Activated CD4-positive, CD25-positive, alpha-beta regulatory T cell treated with anti-CD3 and anti-CD28 coated beads, Interleukin-2, amount 50 U/mL, for 72 hours (primary cell): ENCODE measurements at regions not wholly inside any gene's neighbourhood (a gene's known extent, or its start where the extent isn't known, plus 50 kb on each side); places are given as distances from the start of the nearest gene placed in this dataset.
"Not testable (repeated sequence)": the region's sequence is repeated elsewhere in the genome, so short reads cannot be mapped to it uniquely, and the experiment has no call there.

ENCODE experiments used
- DNase-seq: peaks from one replicate; pipeline ENCODE4 v3.0.0; 2021

DNA sequence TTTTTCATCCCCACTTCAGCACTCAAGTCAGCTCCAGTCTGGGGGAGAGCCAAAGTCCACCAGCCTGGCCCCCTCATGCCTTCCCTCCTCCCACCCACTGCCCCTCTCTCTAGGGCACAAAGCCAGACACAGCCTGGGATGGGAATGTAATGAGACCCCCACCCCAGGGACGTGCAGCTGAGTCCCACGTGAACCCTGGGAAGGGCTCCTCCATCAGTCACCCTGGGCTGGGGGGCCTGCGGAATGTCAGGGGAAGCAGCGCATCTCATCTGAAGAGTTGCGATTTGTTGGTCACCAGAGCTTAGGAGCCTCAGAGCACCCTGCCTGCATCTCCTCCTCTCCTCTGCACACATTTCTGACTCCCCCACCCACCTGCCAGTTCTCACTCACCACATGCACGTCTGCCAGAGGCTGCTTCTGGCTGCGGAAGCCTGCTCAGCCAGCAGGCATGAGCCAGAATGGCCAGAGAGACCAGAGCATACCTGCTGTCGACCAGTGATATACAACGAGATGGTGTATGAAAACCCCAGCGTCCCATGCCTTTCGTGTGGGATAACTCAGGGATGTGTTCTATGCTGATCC is 167.1 kb upstream of the TOP1 start:
- DNase-seq = no peak

DNA sequence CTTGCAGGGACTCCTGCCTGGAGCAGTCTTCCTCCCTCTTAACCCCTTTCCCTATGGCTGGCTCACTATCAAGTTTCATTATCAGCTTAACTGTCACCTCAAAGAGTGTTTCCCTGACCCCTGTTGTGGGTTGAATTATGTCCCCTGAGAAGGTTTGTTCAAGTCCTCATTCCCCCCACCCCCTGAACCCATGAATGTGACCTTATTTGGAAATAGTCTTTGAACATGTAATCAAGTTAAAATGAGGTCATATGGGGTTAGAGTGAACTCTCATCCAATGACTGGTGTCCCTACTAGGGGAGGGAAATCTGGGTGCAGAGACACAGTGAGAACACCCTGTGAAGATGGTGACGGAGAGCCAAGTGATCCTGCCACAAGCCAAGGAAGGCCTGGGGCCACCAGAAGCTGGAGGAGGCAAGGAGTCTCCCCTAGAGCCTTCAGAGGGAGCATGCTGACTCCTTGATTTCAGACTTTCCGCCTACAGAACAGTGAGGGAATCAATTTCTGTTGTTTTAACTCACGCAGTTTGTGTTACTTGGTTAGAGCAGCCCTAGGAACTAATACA is 165.2 kb upstream of the TOP1 start:
- DNase-seq = no peak

DNA sequence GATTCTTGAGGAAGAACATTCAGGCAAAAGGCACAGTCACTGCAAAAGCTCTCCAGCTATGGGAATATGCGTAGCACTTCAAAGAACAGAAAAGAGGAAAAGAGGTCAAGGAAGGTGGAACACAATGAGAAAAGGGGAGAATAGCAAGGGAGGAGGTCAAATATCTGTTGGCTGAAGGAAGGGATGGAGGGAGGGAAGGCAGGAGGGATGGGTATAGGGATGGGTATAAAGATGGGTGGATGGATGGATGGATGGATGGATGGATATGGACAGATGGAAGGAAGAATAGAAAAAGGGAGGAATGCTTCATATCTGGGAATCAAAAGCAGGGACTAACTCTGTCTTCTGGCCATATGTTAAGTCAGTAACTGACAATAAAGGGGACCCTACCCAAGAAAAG is 164.2 kb upstream of the TOP1 start:
- no peak for DNase-seq

DNA sequence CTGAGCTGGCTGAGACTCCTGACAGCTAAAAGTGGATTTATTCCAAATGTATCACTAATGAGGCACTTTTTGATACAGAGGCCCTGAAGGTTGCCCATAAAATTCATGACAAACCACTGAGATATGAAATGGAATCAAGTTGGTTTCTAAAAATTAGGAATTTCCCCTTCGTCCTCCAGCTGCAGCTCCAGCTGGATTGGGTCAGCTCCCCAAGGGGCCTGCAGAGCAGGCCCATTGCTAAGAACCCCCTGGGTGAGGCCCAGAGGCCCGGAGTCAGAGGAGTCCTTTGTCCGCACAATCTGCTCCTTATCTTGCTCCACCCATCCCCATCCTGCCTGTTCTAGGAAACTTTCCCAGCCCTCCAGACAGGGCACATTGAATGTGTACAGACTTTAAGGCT is 163.5 kb upstream of the TOP1 start:
- DNase-seq = no peak

DNA sequence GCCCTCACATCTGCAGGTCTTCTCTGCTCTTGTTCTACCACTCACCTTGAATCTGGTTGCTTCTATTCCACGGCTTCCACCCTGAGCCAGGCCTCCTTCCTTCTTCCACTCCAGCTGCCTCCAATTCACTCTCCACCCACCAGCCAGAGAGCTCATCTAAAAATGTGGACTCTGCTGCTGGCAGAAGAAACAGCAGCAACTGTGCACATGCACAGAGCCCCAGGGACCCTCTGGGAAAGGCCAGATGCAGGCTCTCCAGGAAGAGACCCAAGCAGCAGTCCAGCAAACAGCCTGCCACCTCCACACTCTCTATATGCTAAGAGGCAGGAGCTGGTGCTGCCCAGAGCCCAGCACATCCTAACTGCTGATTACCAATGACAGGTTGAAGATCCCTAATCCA is 162.6 kb upstream of the TOP1 start:
- DNase-seq = no peak

DNA sequence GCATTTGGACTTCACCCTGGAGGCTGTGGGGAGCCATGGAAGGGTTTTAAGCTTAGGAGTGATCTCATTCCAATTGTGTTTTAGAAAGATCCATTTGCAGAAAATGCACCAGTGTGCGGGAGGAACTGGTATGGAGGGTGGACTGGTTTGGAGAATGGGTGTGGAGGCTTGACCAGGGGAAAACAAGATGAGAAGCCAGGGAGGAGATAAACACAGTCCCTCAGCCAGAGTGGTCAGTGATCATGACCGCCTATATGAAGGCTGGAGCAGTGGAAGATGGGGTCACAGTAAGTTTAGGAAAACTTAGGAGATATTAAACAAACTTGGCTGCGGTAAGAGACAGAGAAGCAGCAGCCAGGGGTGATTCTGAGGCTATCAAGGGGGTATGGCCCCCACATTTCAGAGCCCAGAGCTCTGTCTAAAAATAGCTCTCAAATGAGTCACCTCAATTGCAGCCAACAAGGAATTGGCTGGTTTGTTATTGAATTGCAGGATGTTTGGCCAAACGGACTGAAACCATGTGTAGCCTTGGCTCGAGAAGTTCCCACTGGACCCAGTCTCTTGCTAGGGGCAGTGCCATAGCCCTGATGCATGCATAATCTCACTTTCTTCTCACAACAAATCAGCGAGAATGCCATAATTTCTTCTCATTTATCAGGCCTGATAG is 159.9 kb upstream of the TOP1 start:
- no peak for DNase-seq

DNA sequence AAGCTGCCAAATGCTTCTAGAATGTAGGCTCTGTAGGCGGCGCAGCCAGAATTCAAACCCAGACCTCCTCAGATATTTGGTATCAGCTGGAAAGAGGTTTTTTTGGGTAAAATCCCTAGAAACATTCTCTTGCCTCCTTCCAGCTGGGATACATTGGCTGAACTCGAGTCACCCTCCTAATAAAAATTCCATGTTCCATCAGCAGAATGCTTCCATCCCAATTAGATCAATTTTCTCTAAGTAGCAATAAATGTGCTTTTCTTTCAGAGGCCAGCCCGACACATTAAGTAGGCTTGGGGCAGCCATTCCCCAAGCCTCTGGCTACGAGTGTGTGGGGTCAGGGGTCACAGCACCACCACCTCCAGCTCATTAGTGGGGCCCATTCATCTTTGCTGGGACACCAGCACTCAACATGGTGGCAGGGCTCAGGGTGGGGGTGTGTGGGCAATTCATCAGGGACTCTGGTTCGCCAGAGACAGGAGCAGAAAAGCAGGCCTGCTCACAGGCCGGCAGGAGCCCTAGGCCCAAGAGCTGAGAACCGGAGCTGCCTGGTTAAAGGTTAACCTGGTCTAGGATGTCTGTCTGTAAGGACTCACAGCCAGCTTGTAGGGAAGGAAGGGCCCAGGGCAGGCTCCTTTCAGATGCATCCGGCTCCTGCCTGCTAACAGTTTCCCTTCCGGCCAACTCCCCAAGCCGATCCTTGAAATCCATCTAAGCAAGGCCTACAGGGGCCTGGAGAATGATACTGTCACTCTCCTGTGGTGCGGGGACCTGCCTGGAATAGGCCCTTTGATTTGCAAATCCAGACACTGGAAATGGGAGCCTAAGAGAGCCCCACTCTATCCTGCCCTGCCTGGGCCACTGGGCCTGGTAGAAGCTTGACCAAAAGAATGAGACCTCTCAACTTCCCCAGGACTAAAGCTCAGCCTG is 159.1 kb upstream of the TOP1 start:
- no peak for DNase-seq

DNA sequence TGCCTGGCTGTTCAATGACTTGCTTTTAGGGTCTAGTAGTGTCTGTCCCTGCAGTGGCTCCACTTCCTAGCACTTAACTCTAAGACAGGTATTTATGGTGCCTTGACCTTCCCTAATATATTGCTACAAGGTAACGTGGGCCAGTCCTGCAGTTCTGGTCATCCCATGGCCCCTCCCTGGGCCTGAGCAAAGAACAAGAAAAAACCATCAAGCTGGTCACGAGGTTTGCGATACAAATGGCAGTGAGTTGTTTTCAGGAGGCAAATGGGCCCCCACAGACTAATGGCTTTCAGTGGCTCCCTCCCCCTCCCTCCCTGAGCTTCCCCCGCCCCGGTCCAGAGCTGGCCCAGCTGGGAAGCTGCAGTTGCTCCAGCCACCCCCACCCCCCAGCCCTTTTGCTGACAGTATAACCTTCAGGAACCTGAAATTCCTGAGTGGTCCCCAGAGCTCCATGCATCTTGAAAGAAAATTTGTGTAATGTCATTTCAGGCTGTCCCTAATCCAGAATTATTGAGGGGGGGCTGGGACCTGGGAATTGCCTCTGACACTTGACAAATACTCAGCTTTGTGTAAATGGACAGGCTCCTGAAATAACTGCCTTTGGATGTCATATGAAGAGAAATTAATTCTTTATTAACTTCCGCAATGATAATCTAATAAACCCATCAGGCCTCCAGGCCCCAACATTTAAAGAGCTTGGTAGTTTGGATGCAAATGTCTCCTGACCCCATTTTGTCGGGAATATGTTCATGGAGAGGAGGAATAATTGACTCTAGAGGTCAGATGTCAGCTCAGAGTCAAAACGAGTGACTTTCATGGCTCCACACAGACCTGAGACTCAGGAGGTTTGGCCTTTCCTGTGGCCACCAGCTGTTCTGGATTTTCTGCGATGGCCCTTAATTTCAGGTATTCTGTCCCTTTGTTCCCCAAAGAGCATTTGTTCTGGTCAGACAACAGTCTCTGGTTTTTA is 153.2 kb upstream of the TOP1 start:
- no peak for DNase-seq

DNA sequence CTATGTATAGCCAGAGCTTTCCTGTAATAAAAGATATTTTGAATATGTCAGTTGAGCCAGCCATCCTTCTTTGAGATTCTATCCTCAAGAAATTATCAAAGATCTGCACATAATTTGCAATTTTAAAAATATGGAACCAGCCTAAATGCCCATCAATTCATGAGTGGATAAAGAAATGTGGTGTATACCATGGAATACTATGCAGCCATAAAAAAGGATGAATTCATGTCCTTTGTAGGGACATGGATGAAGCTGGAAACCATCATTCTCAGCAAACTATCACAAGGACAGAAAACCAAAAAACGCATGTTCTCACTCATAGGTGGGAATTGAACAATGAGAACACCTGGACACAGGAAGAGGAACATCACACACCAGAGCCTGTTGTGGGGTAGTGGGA is 150.5 kb upstream of the TOP1 start:
- not testable (repeated sequence) for DNase-seq

DNA sequence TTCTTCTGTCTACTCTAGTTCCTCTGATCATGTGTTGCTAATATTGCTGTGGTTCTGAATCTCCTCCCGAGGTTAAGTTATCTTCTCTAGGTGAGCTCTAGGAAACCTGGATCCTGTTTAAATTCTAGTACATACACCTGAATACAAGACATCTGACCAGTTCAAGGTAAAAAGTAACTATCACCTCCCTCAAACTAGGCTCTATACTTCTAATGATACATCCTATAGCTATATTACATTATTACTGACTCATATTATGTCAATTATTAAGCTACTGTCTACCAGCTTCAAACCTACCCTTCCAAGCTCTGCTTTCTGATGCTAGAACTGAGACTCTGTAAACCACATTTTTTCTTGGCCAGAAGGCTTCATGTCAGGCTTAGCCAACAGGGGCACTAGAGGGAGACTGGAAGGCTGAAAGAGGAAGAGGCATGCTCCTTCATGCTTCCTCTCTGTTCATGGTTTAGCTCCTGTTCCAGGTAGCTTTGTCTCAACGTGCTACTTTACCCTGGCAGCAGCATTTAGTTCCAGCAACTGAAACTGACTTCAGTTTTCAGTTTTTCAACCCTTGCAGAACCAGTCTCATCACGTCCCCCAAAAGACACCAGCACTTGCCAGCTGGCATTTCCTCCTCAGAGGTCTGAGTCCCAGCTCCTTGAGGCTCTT is 148.4 kb upstream of the TOP1 start:
- no peak for DNase-seq

DNA sequence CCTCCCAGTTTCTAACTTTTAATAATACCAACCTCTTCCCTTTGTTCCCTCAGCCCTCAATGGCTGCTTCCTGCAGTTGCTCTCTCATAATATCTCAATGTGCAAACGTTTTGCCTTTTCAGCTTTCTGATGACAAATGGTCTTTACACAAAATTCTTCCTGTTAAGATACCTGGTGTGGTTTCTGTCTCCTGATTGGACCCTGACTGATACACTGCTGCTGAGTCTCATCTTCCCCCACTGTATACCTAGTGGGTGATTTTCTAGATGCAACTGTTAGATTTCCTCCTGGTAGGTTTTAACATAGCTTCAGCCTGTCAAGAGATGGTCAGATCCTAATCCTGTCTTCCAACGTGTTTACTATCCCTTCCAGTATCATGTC is 147.9 kb upstream of the TOP1 start:
- DNase-seq = no peak

DNA sequence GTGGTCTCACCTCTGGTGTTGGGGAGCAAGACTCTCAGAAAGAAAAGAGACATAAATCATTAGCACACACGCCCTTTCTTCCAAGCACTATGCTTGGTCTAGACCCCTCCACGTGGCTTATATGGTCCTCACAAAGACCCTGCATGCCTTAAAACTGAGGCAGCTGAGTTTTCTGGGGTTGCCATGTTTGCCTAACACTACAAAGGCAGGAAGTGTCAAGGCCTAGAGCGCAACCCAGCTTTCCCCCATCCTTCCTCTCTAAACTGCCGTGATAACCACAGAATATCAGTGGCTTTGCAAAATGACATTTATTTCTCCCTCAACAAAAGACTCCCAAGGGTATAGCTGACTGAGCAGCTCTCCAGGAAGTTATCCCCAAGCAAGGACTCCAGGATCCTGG is 146.5 kb upstream of the TOP1 start:
- no peak for DNase-seq

DNA sequence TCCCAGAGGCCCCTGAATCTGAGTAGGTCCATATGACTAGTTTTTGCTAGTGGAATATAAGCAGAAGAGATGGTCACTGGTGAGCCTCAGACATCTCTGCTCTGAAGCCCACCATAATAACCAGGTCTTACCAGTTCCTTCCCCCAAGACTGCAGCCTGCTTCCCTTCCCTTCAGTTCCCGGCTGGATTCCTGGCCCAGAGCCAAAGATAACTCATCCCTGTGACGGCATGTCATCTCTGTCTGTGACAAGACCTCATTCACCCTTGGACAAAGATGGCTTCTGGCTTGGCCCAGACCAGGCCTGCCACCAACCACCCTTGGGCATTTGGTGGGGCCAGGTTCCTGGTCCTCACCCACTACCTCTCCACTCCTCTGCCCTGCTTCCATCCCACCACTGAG is 145.5 kb upstream of the TOP1 start:
- no peak for DNase-seq

DNA sequence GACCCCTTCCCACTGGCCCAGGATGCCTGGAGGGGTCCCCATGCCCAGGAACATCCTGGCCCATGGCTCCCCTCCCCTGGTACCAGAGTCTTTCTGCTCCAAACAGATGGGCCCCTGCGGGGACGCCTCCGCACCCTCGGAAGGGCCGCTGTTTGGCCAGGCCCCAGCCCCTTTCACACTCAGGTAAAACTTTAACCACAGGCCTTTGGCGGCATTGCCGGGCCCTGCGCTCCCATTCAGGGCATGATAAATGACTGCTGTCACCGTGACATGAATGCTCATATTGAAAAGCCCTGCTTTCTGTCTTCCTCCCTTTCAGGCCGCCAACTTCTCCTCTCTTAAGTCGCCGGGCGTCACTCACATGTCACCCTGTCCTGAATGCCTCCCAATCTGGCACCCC is 141.5 kb upstream of the TOP1 start:
- DNase-seq = no peak

DNA sequence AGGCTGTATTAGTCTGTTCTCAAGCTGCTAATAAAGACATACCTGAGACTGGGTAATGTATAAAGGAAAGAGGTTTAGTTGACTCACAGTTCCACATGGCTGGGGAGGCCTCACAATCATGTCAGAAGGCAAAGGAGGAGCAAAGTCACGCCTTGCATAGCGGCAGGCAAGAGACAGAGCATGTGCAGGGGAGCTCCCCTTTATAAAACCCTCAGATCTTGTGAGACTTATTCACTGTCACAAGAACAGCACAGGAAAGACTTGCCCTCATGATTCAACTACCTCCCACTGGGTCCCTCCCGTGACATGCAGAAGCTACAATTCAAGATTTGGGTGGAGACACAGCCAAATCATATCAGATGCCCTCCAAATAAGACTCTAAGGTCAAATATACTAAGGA is 139.4 kb upstream of the TOP1 start:
- DNase-seq = not testable (repeated sequence)

DNA sequence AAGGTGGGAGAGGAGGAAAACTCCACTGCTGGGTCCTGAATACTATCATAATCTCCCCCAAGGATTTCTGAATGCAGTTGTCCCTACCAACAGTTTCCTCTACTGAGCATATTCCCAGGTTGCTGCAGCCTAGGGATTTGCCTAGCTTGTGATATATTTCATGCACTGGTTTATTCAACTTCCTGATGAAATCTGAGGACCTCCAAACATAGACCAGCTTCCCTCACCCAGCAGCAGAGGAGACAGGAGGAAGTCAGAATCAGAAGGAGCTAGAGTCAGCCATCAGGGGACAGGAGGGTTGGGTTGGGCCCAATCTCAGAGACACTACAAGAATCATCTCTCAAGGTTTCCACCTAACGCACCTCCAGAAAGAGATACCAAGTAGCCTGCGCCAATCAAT is 138.4 kb upstream of the TOP1 start:
- DNase-seq = no peak

DNA sequence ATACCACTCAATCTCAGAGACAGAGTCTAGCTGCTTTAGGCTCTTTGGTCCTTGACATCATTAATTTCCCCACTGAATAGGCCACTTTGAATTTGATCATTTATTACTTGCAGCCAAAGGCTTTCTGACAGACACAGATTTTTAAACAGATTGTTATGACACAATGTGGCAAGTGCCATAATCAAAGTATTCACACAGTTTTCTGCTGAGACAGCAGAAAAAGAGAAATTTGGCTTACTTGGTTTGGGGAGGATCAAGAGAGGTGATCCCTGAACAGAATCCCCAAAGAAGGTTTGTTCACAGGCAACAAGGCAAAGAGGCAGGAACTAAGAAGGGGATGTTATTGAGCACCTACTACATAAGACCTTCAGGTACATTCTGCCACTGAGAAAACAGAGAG is 138.0 kb upstream of the TOP1 start:
- no peak for DNase-seq

DNA sequence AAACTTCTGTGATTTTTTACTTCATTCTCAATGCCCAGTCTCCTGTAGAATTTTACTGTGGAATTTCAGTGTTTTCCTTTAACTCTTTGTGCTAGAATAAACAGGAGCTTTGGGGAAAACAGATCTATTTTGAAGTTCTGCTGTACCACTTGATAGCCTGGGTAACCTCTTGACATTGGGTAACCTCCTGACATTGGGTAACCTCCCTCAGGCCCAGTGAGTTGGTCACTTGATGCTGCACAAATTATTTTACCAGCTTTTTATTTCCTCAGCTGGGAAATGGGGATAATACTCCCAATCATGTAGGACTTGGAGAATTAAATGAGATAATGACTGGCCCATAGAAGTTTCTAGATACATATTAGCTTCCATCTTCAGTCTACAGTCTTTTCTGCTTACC is 137.3 kb upstream of the TOP1 start:
- no peak for DNase-seq

DNA sequence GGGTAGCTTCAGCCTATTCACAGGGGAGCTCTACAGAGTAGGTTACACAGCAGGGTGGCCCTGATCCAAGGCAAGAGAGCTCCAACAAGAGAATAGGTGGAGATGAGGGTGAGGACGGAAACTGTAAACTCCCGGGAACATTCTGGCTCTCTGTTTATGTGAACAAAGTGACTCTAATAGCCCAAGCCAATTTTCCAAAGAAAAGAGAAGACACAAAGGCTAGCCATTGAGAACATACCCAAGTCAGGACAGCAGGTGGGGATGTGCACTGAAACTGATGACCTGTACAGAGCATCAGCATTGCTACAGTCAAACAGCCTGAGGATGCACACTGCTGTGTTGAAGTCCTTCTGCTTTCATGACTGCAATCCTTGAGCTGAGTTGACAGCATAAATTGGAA is 136.0 kb upstream of the TOP1 start:
- DNase-seq = no peak

DNA sequence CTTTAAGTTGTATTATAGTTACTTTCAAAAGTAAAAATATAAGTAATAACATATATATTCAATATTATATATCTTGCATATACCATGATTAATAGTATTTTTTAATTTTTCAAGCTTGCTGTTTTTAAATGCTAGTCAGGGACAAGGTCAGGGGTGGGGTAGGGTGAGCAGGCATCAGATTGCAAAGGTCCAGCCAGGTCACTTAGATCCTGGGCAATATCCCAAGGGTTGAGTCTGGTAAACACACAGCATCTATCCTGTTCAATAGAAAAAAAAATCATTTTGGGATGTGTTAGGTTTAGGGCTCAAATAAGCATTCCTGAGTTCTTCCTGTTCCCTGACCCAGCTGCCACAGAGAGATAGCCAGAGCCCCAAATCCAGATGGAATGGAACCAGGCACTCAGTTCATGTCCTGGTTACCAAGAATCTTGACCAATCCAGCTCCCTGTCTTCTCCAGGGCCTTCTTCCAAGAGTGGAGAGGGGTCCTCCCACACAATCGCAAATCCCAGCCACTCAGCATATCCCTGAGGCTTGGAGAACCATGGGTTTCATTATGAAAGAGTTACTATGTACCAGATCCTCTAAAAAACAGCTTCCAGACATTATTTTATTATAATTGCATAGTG is 134.9 kb upstream of the TOP1 start:
- DNase-seq = no peak

DNA sequence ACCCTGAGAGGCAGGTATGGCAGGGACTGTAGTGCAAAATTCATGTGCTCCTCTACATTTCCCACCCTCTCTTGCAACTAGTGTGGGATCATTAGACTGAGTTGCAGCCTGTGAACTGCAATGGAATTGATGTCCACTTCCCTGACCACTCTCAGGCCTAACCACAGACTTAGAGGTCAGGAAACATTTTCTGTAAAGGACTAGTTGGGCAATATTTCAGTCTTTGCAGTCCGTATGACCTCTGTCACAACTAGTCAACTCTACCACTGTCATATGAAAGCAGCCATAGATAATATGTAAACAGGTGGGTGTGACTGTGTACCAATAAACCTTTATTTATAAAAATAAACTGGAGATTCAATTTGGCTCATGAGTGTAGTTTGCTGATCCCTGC is 134.4 kb upstream of the TOP1 start:
- DNase-seq = no peak

DNA sequence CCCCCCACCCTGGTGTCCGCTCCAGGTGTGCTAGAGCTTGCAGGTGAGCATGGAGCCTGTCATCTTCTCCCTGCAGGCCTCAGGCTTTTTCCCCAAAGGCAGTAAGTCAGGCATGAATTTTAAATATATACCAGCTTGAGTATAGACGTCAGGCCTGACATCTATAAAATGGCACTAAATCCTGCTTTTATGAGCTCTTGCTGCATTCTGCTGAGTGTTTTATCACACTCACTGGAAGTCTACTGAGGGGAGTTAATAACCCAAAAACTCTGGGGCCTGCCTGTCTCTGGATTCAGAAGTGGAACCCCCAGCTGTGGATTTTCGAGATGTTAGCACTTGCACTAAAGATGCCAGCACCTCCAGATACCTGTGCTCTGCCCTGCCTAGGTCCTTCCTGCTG is 133.4 kb upstream of the TOP1 start:
- no peak for DNase-seq
